Choroid plexus epithelial cell (primary cell): ENCODE measurements at regions not wholly inside any gene's neighbourhood (a gene's known extent, or its start where the extent isn't known, plus 50 kb on each side); places are given as distances from the start of the nearest gene placed in this dataset.

Experiments used
- DNase-seq: peaks from one replicate; pipeline ENCODE4 v3.0.0-alpha.2; 2010; ENCODE audit warnings: low read depth
- H3K4me3 ChIP-seq: 2 replicates; pipeline ENCODE4 v1.5.1; 2011; ENCODE audit warnings: low read depth, mild to moderate bottlenecking, control low read depth, low read length, moderate library complexity
- CTCF ChIP-seq: conservative IDR thresholded peaks from 2 replicates; pipeline ENCODE4 v1.5.1; 2011; ENCODE audit warnings: low read depth, mild to moderate bottlenecking, control low read depth, inconsistent platforms, low read length, moderate library complexity

GRCh38 chr15:24879492-24879891, 75.3 kb upstream of the SNRPN start:
- no peak overlapping the region for H3K4me3 ChIP-seq
- DNase-seq = no peak
- TF ChIP-seq CTCF = no peak

GRCh38 chr15:24880663-24881062, 74.1 kb upstream of the SNRPN start:
- H3K4me3 ChIP-seq = no peak overlapping the region
- DNase-seq = no peak
- TF ChIP-seq CTCF = no peak

GRCh38 chr15:24886538-24886937, 68.2 kb upstream of the SNRPN start:
- no peak overlapping the region for H3K4me3 ChIP-seq
- TF ChIP-seq CTCF = no peak
- no peak for DNase-seq

- TF ChIP-seq CTCF = no peak
- no peak overlapping the region for H3K4me3 ChIP-seq
- no peak for DNase-seq
Observed at GRCh38 chr15:24898715-24899272, 56.0 kb upstream of the SNRPN start.

- H3K4me3 ChIP-seq = no peak overlapping the region
- DNase-seq = no peak
- no peak for TF ChIP-seq CTCF
Observed at GRCh38 chr15:24899367-24899766, 55.4 kb upstream of the SNRPN start.

GRCh38 chr15:24899795-24900194, 55.0 kb upstream of the SNRPN start:
- DNase-seq = no peak
- no peak for TF ChIP-seq CTCF
- H3K4me3 ChIP-seq = no peak overlapping the region

GRCh38 chr15:24901409-24901808, 53.4 kb upstream of the SNRPN start:
- DNase-seq = no peak
- H3K4me3 ChIP-seq = no peak overlapping the region
- no peak for TF ChIP-seq CTCF
